SH-SY5Y (cell line): ENCODE measurements at regions not wholly inside any gene's neighbourhood (a gene's known extent, or its start where the extent isn't known, plus 50 kb on each side); places are given as distances from the start of the nearest gene placed in this dataset.

Experiments used
- GATA2 ChIP-seq: IDR thresholded peaks from 2 replicates; pipeline ENCODE4 v1.6.1; 2011; ENCODE audit warnings: mild to moderate bottlenecking, low read depth, low read length
- GATA3 ChIP-seq: IDR thresholded peaks from 2 replicates; pipeline ENCODE4 v1.6.1; 2011; ENCODE audit warnings: low read depth, mild to moderate bottlenecking, low read length, moderate library complexity

GRCh38 chr1:4090976-4091660 is 191.0 kb upstream of the C1orf174 start:
- TF ChIP-seq GATA2 (no peak), GATA3 (no peak)
